GM12875 (cell line): ENCODE measurements at regions not wholly inside any gene's neighbourhood (a gene's known extent, or its start where the extent isn't known, plus 50 kb on each side); places are given as distances from the start of the nearest gene placed in this dataset.

ENCODE experiments used
- H3K4me3 ChIP-seq: one replicate; pipeline ENCODE4 v1.5.1; 2011; ENCODE audit warnings: low read depth, low read length, control low read depth
- CTCF ChIP-seq: IDR thresholded peaks from 2 replicates; pipeline ENCODE4 v1.5.1; 2011; ENCODE audit warnings: low read depth, mild to moderate bottlenecking, control low read depth, inconsistent platforms, low read length, moderate library complexity, borderline replicate concordance; ENCODE audit not compliant: insufficient read depth

GRCh38 chr4:181757910-181758660 is 485.1 kb upstream of the TENM3 start:
- no peak for TF ChIP-seq CTCF
- no peak overlapping the region for H3K4me3 ChIP-seq

DNA sequence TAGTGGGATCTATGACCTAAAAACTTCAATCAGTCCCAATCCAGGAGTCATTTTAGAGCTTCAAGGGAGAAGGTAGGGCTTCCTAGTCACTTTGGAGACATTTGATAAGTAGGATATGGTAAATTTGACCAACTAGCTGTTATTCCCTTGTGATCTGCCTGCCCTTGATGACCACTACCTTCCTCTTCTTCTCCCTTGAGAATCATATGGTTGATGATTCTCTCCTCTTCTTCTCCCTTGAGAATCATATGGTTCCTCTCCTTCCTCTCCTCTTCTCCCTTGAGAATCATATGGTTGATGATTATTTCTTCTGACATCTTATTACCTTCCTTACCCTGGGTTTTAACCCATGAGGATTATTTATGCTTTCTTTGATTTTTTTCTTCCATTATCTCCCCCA is 482.6 kb upstream of the TENM3 start:
- no peak for TF ChIP-seq CTCF
- H3K4me3 ChIP-seq = no peak overlapping the region

DNA sequence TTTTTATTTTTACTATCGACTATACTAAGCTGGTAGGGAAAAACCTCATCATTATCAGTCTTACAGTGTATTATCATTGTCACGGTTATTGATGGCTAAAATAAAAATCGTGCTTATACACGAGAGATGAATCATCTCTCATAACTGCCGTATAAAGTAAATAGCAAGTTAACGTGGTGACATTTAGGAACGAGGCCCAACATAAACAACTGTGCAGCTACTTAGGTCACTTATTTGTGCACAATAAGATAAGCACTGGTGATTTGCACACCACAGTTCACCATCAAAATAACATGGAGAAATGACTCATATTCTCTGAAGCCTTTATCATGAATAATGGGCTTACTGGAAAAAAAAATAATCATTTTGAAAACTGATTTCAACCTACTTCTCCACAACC is 482.0 kb upstream of the TENM3 start:
- no peak overlapping the region for H3K4me3 ChIP-seq
- TF ChIP-seq CTCF = no peak

- H3K4me3 ChIP-seq = no peak overlapping the region
- no peak for TF ChIP-seq CTCF
Measured at GRCh38 chr4:181766061-181766548, 477.1 kb upstream of the TENM3 start.

DNA sequence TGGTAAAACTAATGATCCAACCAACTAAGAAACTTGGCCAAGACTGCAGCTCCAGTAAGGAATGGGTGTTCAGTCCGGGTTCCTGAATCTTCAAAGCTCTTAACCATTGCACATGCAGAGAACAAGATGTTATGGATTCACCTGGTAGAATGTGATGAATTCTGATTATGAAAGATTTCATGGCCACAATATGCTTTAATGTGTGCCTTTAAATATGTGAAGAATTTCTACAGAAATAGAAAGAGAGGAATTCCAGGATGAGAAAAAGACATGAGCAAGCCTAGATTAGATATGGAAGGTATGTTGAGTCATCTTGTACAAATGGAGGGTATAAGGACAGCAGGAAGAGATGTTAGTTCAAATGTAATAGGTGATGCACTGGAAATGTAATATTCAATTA is 472.2 kb upstream of the TENM3 start:
- no peak for TF ChIP-seq CTCF
- no peak overlapping the region for H3K4me3 ChIP-seq

DNA sequence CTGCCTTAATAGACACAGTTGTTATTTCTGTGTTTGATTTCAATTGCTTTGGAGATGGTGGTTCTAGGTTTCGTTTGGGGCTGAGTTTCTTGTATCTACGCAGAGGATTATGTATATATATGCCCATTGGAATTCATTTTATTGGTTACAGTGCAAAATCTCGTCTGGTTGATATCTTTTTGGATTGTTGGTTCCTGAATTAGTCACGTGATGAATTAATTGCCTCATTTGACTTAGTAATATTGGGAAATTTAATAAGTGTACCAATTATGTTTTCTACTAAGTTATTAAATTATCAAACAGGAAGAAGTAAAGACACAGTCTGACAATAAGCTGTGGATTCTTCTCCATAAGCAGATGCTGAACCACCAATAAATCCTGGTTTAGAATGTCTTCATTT is 467.9 kb upstream of the TENM3 start:
- no peak for TF ChIP-seq CTCF
- no peak overlapping the region for H3K4me3 ChIP-seq

GRCh38 chr4:181776264-181777054 is 466.7 kb upstream of the TENM3 start:
- no peak overlapping the region for H3K4me3 ChIP-seq
- no peak for TF ChIP-seq CTCF
